GM08714 (cell line): ENCODE measurements at regions not wholly inside any gene's neighbourhood (a gene's known extent, or its start where the extent isn't known, plus 50 kb on each side); places are given as distances from the start of the nearest gene placed in this dataset.

Source experiments
- H3K4me3 ChIP-seq: fragments of 200-500 bp; sonication (Bioruptor generic); 2 replicates; pipeline ENCODE4 v1.5.1; 2014; ENCODE audit warnings: mild to moderate bottlenecking, low read length, inconsistent platforms
- ZNF274 ChIP-seq: IDR thresholded peaks from 2 replicates; pipeline ENCODE4 v1.6.1; 2012; ENCODE audit warnings: mild to moderate bottlenecking, low read depth, low read length

DNA sequence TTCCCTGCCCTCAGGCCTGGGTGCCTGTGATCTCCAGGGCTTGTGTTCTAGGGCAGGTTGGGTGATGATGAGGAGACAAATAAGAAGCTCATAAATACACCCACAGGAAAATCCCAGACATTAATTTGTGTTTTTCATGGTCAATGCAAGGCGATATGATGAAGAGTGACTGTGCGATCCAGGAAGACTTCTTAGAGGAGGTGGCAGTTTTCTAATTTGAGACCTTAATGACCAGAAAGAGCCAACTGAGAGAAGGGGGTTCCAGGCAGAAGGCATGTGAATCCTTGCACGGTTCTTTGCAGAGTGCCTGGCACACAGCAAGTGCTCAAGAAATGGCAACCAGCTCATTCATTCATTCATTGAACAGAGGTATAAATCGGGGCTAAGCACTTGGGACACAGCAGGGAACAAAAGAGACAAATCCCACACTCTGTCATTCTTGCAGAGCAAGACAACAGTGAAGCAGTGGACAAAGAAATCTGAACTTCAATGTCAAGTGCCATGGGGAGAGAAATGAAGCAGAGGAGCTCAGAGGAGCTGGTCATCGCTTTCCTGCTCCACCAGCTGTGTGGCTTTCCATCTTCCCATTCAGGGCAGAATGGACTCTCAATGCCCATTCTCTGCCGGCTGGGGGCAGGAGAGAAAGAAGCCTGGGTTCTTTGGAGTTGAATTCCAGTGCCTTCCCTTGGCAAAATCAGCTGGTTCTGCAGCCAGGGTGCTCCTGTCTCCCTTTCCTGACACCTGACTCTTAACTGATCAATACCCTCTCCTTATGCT lies 128.3 kb downstream of the AACS start:
- no peak overlapping the region for H3K4me3 ChIP-seq
- no peak for TF ChIP-seq ZNF274

DNA sequence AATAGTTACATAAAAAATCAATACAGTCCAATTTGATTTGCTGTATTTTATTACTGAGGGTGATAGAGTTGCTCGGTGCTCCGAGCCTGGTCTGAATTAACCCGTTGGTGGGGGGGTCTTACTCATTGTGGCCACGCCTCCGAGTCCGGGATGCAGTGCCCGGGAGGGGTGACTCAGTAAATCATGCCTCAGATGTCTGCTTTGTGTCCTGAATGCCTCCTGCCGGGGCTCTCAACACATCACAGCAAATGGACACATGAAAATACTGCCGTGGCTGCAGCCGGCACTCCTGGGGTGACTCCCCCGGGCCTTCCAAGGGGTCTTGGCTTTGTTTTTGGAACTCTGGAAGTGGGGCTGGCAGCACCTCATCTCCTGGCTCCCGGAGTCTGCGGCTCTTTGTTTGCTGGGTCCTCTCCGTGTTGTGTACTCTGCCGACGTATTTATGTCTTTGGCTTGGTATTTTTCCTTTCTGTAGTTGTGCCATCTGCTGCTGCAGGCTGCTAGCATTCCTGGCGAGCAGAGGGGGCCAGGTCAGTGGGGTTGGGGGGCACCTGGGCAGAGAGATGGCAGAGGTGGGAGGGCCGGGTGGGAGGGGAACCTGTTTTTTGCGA lies 129.0 kb downstream of the AACS start:
- no peak for TF ChIP-seq ZNF274
- no peak overlapping the region for H3K4me3 ChIP-seq

DNA sequence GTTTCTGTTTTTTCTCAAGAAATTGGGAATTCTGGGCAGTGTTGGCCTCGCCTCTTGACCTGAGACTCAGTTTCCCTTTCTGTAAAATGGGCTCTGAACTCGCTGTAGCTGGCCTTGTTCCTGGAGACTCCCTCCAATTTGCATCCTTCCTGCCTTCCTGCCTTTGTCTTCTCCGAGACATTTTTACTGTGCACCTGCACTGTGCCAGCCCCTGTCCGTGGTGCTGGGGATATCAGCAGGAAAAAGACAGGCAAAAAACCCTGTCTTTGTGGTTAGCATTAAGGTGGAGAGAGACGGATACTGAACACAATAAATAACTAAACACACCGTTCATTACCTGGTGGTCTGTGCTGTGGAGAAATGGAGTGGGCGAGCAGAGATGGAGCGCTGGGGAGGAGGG lies 129.8 kb downstream of the AACS start:
- TF ChIP-seq ZNF274: no peak
- H3K4me3 ChIP-seq: no peak overlapping the region

DNA sequence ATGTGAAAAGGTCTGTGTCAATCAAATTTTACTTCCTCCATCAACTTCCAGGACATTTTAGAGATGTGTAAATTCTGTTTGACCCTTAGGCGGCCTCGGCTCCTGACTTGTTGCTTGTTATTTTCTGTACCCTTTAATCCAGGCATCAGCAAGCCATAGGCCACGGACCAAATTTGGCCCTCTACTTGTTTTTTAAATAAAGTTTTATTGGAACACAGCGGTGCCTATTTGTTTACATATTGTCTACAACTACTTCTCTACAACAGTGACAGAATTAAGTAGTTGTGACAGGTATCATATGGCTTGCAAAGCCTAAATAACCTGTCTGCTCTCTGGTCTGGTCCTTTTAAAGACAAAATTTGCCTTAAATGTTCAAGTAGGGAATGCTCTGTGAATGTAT lies 132.1 kb downstream of the AACS start:
- H3K4me3 ChIP-seq: no peak overlapping the region
- no peak for TF ChIP-seq ZNF274

DNA sequence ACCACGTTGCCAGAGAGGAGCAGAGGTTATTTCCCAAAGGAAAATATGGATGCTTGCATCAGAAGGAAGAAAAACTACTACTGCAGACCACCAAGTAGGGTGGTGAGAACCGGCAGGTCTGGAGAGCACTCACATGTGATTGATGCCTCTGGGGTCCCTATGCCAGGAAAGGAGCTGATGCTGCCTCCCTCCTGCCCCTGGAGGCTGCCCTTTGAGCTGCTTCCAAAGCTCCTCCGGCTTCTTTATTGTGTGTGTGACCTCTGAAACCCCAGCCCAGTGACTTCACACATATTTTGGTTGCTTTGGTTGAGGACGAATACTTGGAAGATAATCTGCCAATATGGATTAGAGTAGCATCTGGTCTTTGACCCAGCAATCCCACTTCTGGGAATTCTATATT lies 133.4 kb downstream of the AACS start:
- H3K4me3 ChIP-seq: no peak overlapping the region
- TF ChIP-seq ZNF274: no peak

DNA sequence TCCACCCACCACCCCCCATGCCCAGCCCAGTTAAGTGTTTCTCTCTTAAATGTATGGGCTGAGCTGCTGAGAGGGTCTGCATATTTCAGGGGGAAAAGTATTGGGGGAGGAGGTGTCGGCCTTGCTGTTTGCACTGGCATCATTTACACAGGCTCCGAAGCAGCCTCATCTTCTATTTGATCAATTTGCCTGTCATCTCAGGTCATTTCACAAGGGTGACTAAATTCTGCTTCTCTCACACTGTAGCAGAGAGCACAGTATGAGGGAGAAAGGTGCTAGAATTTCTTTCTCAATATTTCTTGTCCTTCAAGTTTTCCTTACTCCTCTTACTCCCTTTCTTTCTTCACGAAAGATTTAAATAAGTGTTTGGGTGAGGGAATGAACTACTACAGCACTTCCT lies 135.9 kb downstream of the AACS start:
- no peak overlapping the region for H3K4me3 ChIP-seq
- TF ChIP-seq ZNF274: no peak

DNA sequence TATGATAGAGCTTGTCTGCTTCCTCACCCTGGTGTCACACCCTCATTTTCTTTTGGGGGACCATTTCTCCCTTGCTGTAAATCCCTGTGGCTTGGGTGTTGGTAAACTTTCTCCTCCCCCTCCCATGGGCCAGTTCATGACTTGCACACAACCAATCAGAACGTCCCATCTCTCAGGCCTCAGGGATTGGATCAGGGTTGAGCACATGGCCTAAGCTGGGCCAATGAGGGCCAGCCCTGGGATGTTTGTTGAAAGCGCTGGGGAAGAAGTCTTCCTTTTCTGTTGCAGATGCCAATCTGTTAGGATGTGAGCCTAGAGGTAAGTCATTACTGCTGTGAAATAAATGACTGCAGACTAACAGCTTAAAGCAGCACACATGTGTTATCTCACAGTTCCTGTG lies 136.7 kb downstream of the AACS start:
- H3K4me3 ChIP-seq: no peak overlapping the region

DNA sequence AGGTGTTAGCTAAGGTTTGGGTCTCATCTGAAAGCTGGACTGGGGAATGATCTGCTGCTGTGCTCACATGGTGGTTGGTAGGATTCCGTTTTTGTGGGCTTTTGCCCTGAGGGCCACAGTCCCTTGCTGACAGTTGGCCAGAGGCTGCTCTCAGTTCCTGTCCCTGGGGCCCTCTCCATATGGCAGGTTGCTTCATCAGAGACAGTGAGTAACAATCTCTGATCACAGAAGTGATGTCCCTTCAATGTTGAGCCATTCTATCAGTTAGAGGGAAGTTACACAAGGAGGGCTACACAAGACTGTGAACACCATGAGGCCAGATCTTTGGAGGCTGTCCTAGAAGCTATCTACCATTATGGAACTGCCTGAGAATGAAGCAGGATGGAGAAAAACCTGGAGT lies 137.2 kb downstream of the AACS start:
- no peak overlapping the region for H3K4me3 ChIP-seq
- no peak for TF ChIP-seq ZNF274

More for the DNA sequence above, 136.7 kb downstream of the AACS start:
- no peak for TF ChIP-seq ZNF274

DNA sequence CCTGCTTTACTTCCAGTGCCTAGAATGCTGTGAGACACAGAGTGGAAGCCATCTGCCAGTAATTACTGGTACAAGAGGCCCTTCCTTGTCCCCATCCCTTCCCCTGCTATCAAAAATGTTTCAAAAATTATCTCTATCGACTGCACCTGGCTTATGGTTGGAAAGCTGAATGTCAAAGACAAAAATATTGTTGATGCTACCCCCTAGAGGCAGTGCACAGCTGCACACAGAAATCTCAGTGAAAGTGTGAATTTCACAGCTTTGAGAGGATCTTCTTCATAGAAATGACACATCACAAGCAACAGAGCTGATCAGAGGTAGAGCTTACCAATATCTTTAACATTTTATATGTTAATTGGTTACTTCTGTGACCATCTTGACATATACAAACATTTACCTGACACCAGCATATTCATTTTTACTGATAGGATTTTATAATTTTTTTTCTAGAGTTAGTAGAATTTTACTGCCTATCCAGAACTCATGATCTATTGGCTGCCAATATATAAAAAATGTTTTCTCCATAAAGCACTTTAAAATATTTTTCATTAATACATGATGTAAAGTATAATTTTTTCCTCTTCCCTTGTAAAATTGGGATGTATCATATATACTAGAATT lies 138.0 kb downstream of the AACS start:
- no peak overlapping the region for H3K4me3 ChIP-seq
- no peak for TF ChIP-seq ZNF274

DNA sequence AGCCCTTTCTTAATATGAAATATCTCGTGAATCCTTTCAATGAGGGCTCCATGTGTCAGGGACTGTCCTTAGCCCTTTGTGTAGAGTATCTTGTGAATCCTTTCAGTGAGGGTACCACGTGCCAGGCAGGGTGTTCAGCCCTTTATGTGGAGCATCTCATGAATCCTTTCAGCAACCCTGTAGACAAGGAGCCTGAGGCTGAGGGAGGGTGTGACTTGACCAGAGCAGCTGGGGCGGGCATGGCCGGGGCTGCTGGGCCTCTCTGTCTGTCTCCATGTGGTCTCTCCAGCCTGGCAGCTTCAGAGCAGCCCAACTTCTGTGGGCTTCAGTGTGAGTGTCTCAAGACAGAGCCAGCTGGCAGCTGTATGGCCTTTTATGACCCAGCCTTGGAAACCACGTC lies 140.2 kb downstream of the AACS start:
- TF ChIP-seq ZNF274: no peak
- no peak overlapping the region for H3K4me3 ChIP-seq

DNA sequence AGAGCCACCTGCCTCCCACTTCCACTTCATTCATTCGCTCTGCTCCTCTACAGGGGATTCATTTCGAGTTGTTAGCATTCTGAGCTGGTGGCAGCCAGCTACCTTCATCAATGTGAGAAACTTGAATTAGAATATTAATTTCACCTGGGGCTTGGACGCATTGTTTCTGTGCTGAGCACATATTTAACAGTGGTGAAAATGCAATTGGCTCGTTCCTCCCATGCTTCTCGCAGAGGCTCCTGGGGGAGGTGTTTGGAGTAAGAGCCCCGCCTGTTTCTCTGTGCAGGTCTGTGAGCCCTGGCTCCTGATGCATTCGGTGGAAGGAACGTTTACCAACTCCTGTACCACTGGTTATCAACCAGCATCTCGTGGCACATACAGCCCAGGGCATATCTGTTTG lies 141.5 kb downstream of the AACS start:
- no peak for TF ChIP-seq ZNF274
- H3K4me3 ChIP-seq: no peak overlapping the region

DNA sequence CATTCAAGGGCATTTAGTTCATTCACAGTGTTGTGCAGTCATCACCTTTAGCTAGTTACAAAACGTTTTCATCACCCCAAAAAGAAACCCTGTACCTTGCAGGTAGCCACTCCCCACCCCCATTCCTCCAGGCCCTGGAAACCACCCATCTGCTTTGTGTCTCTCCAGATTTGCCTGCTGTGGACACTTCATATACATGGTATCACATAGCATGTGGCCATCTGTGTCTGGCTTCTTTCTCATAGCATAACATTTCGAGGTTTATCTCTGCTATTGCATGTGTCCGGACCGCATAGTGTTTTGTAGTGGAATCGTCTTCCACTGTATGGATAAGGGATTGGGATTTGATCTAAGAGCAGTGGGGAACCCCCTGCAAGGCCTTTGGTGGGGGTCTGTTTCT lies 143.1 kb downstream of the AACS start:
- no peak overlapping the region for H3K4me3 ChIP-seq

DNA sequence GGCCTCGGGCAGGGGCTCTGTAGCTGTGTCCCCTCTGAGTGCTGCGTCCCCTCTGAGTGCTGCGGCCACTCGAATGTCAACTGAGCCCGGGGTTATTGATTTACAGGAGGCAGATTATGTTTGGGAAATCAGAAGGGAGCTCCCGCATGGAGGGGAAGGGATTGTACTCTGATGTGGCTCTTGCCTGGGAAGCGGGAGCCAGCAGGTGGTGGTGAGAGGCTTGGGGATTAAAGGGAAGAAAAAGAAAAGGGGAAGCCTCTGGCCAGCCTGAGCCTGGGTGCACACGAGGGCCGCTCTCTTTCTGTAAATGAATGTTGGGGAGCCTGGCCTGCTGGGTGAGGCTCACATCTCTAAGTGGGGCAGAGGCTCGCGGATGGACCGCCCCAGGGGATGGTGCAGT lies 143.7 kb downstream of the AACS start:
- no peak for TF ChIP-seq ZNF274
- no peak overlapping the region for H3K4me3 ChIP-seq

More for the DNA sequence above, 143.1 kb downstream of the AACS start:
- no peak for TF ChIP-seq ZNF274

DNA sequence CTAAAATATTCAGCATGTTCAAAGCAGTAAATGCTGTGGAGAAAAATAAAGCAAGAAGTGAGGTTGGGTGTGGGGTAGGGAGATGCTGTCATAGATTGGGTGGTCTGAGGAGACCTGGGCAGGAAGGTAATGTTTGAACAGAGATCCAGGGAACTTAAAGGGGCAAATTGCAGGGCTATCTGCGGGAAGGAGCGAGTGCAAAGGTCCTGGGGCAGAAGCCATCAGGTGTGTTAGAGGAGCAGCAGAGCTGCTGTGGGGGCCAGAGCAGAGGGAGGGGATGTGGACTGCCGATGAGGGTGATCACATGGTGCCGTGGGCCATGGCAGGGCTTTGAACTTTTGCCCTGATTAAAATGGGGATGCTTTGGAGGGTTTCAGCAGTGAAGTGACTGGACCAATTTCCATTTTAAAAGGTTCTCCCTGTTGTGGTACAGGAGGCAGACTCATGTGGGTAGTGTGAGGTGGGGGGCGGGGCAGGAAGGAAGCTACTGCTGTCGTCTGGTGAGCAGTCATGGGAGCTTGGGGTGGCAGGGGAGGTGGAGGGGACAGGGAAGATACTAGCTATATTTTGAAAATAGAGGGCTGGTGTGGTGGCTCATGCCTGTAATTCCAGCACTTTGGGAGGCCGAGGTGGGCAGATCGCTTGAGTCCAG lies 145.0 kb downstream of the AACS start:
- H3K4me3 ChIP-seq: no peak overlapping the region
- no peak for TF ChIP-seq ZNF274

DNA sequence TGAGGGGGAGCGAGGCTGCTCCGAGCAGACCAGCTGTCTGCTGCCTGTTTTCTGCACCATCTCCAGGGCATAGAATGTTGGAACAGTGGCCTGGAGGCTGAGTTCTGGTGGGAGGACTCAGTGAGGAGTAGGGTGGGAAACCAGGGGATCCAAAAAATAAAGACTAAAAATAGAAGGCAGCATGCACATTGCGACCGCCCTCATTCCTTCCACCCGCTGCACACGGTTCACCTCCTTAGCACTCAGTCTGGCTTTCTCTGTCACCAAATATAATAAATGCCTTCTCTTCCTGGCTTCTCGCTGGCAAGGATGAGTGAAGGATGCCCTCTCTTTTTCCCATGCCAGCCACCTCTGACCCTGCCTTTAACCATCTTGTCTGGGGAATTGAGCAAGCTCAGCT lies 146.2 kb downstream of the AACS start:
- no peak for TF ChIP-seq ZNF274
- H3K4me3 ChIP-seq: no peak overlapping the region
